CMK (cell line): ENCODE measurements at regions not wholly inside any gene's neighbourhood (a gene's known extent, or its start where the extent isn't known, plus 50 kb on each side); places are given as distances from the start of the nearest gene placed in this dataset.

Experiments used
- DNase-seq: peaks from one replicate; pipeline ENCODE4 v3.0.0-alpha.2; 2010; ENCODE audit warnings: low read depth

- no peak for DNase-seq
Measured at GRCh38 chr5:96245140-96246091, 187.6 kb downstream of the PCSK1 start.

GRCh38 chr5:96244696-96245095, 188.4 kb downstream of the PCSK1 start:
- DNase-seq: no peak

- no peak for DNase-seq
Measured at GRCh38 chr5:96243862-96244261, 189.2 kb downstream of the PCSK1 start.

GRCh38 chr5:96243203-96243602, 189.8 kb downstream of the PCSK1 start:
- no peak for DNase-seq

GRCh38 chr5:96242571-96242970, 190.5 kb downstream of the PCSK1 start:
- no peak for DNase-seq

- DNase-seq: no peak
Measured at GRCh38 chr5:96236831-96237230, 196.2 kb downstream of the PCSK1 start.

- DNase-seq: no peak
Measured at GRCh38 chr5:96236051-96236450, 197.0 kb downstream of the PCSK1 start.

- no peak for DNase-seq
Measured at GRCh38 chr5:96235008-96235910, 197.8 kb downstream of the PCSK1 start.

GRCh38 chr5:96232602-96233001, 200.4 kb downstream of the PCSK1 start:
- no peak for DNase-seq

GRCh38 chr5:96229188-96229587, 203.9 kb downstream of the PCSK1 start:
- no peak for DNase-seq

- DNase-seq: no peak
Measured at GRCh38 chr5:96228408-96228807, 204.6 kb downstream of the PCSK1 start.

- DNase-seq: no peak
Measured at GRCh38 chr5:96227957-96228356, 205.1 kb downstream of the PCSK1 start.

- no peak for DNase-seq
Measured at GRCh38 chr5:96226941-96227552, 206.0 kb downstream of the PCSK1 start.

- DNase-seq: no peak
Measured at GRCh38 chr5:96222129-96222528, 210.9 kb downstream of the PCSK1 start.

- no peak for DNase-seq
Measured at GRCh38 chr5:96220610-96221390, 212.2 kb downstream of the PCSK1 start.

- no peak for DNase-seq
Measured at GRCh38 chr5:96219580-96220281, 213.3 kb downstream of the PCSK1 start.

GRCh38 chr5:96218653-96219052, 214.4 kb downstream of the PCSK1 start:
- DNase-seq: no peak

- DNase-seq: no peak
Measured at GRCh38 chr5:96214442-96215197, 218.4 kb downstream of the PCSK1 start.

GRCh38 chr5:96209829-96210228, 223.2 kb downstream of the PCSK1 start:
- DNase-seq: no peak

GRCh38 chr5:96207420-96207819, 225.6 kb downstream of the PCSK1 start:
- DNase-seq: no peak
